HepG2 (cell line): ENCODE measurements at regions not wholly inside any gene's neighbourhood (a gene's known extent, or its start where the extent isn't known, plus 50 kb on each side); places are given as distances from the start of the nearest gene placed in this dataset.

Experiments
- ATAC-seq: fragments of 200-7000 bp; cut with Tn5 transposase; 3 replicates; pipeline ENCODE4 v1.9.1; 2020; ENCODE audit warnings: mild to moderate bottlenecking, moderate library complexity
- BruUV-seq: library from RNA; stranded (reverse); fragments of 400-500 nt; replicated peaks from 2 replicates; lab custom pipeline; 2021; lab: Mats Ljungman, UMichigan
- CTCF ChIA-PET: fragments of 300-600 bp; formaldehyde crosslinking; extraction: SDS; loops from one replicate; lab custom pipeline; 2021; ENCODE audit warnings: low total read pairs, inconsistent platforms, low intra/inter-chr PET ratio; lab: Yijun Ruan, JAX
- POLR2A ChIA-PET: fragments of 350-600 bp; sonication (Branson Sonifier 250); formaldehyde crosslinking; loops from one replicate; lab custom pipeline; 2020; ENCODE audit warnings: antibody characterized with exemption, inconsistent platforms; lab: Yijun Ruan, JAX
- DNase-seq: peaks from one replicate; pipeline ENCODE4 v3.0.0-alpha.2; 2015; ENCODE audit warnings: low spot score
- FAIRE-seq: peaks from 3 replicates; lab custom pipeline; 2011; peaks lifted over from hg19 to GRCh38; lab: Jason Lieb, UNC
- H2AFZ ChIP-seq: one replicate; pipeline ENCODE4 v1.6.1; 2011; ENCODE audit warnings: low read length, inconsistent platforms
- H3K27ac ChIP-seq: fragments of 300-600 bp; 3 replicates; pipeline ENCODE4 v1.8.0; 2011; ENCODE audit warnings: mixed run types, mild to moderate bottlenecking, mixed read lengths, low read length, inconsistent platforms; ENCODE audit not compliant: insufficient read depth; ENCODE audit errors: extremely low read length
- H3K27me3 ChIP-seq, 2 experiments: fragments of 200-600 bp in 1 of 2; 2 replicates in 1 of 2; 3 replicates in 1 of 2; pipeline versions ENCODE4 v1.6.0 to v1.8.0; 2011; ENCODE audit warnings: low read length in 2 of 2, mild to moderate bottlenecking in 2 of 2, moderate library complexity in 2 of 2, inconsistent platforms in 1 of 2; ENCODE audit not compliant: insufficient read depth in 2 of 2, control insufficient read depth in 1 of 2
- H3K36me3 ChIP-seq, 2 experiments: fragments of 200-600 bp in 1 of 2; replicated peaks in 1 of 2; 2 replicates in 1 of 2; 3 replicates in 1 of 2; pipeline versions ENCODE4 v1.5.1 to v1.8.0; 2011; ENCODE audit warnings: low read length in 2 of 2, inconsistent platforms in 1 of 2; ENCODE audit not compliant: insufficient read depth in 2 of 2, control insufficient read depth in 1 of 2
- H3K4me1 ChIP-seq: 2 replicates; pipeline ENCODE4 v1.5.1; 2012; ENCODE audit warnings: low read length, inconsistent platforms; ENCODE audit not compliant: insufficient read depth
- H3K4me2 ChIP-seq: 2 replicates; pipeline ENCODE4 v1.6.0; 2011; ENCODE audit warnings: low read depth, low read length, inconsistent platforms
- H3K4me3 ChIP-seq, 3 experiments: fragments of 200-600 bp in 1 of 3; sonication (generic), shearing (Covaris generic) in 1 of 3; replicated peaks in 1 of 3; 2 replicates each; pipeline ENCODE4 v1.5.1; 2011 to 2016; ENCODE audit warnings: low read length in 3 of 3, inconsistent platforms in 2 of 3, low read depth in 2 of 3, mild to moderate bottlenecking in 2 of 3, control low read depth in 1 of 3, mixed read lengths in 1 of 3; ENCODE audit not compliant: insufficient read depth in 1 of 3
- H3K79me2 ChIP-seq: one replicate; pipeline ENCODE4 v1.6.1; 2011; ENCODE audit warnings: low read length, inconsistent platforms; ENCODE audit not compliant: insufficient read depth
- H3K9ac ChIP-seq: 2 replicates; pipeline ENCODE4 v1.6.0; 2011; ENCODE audit warnings: mild to moderate bottlenecking, low read depth, low read length, inconsistent platforms; ENCODE audit not compliant: insufficient read depth
- H3K9me3 ChIP-seq: 2 replicates; pipeline ENCODE4 v1.5.1; 2012; ENCODE audit warnings: mild to moderate bottlenecking, low read length
- H4K20me1 ChIP-seq: 2 replicates; pipeline ENCODE4 v1.6.0; 2011; ENCODE audit warnings: inconsistent platforms, mild to moderate bottlenecking, low read length, moderate library complexity; ENCODE audit not compliant: insufficient read depth
- ATRX ChIP-seq: sonication (generic); formaldehyde crosslinking; IDR thresholded peaks from 2 replicates; pipeline ENCODE4 v1.4.0; 2020; ENCODE audit warnings: missing genetic modification reagents, borderline replicate concordance
- BHLHE40 ChIP-seq: IDR thresholded peaks from 2 replicates; pipeline ENCODE4 v1.6.1; 2011; ENCODE audit warnings: low read length, improper control_type of control experiment
- FOXO1 ChIP-seq: sonication (generic); formaldehyde crosslinking; IDR thresholded peaks from 2 replicates; pipeline ENCODE4 v1.4.0; 2020; ENCODE audit warnings: missing genetic modification reagents
- NCOA1 ChIP-seq: sonication (generic); formaldehyde crosslinking; IDR thresholded peaks from 2 replicates; pipeline ENCODE4 v1.9.0; 2021; ENCODE audit warnings: missing genetic modification reagents
- ZNF335 ChIP-seq: sonication (generic); formaldehyde crosslinking; IDR thresholded peaks from 2 replicates; pipeline ENCODE4 v1.4.0; 2020; ENCODE audit warnings: missing genetic modification reagents
- ZNF589 ChIP-seq: sonication (generic); formaldehyde crosslinking; conservative IDR thresholded peaks from 2 replicates; pipeline ENCODE4 v1.8.0; 2022; ENCODE audit warnings: mild to moderate bottlenecking, moderate library complexity, missing genetic modification reagents
- WGBS: methylation state at CpG from one replicate; pipeline ENCODE4 v1.1.6; 2017; ENCODE audit warnings: low lambda C conversion rate; 5-methylcytosine and 5-hydroxymethylcytosine counted together
- in situ Hi-C: cut with HindIII; loops from 2 replicates; pipeline ENCODE4 v1.10.0; 2017; ENCODE audit warnings: low pct_unique_long_range_greater_than_20kb; ENCODE audit not compliant: extremely low pct_ligation_motif_present
- intact Hi-C: fragments of 100-400 bp; cut with micrococcal nuclease; formaldehyde crosslinking; loops from one replicate; pipeline ENCODE4 v1.10.0; 2022; ENCODE audit not compliant: unreplicated experiment
- TF ChIP-seq, protein P1 (sequence below), 2 experiments: sonication (generic) in 1 of 2; formaldehyde crosslinking in 1 of 2; IDR thresholded peaks; 2 replicates each; pipeline versions ENCODE4 v1.6.1 to v1.9.0; 2014 to 2022; ENCODE audit warnings: antibody characterized with exemption in 1 of 2, borderline replicate concordance in 1 of 2, inconsistent platforms in 1 of 2, low read depth in 1 of 2, missing genetic modification reagents in 1 of 2
- TF ChIP-seq, protein P2 (sequence below): sonication (generic); formaldehyde crosslinking; IDR thresholded peaks from 2 replicates; pipeline ENCODE4 v1.8.1; 2023; ENCODE audit warnings: mild to moderate bottlenecking, missing genetic modification reagents, borderline replicate concordance
- TF ChIP-seq, protein P3 (sequence below): IDR thresholded peaks from 2 replicates; pipeline ENCODE4 v1.4.0; 2020; ENCODE audit warnings: mild to moderate bottlenecking, missing genetic modification reagents

DNA sequence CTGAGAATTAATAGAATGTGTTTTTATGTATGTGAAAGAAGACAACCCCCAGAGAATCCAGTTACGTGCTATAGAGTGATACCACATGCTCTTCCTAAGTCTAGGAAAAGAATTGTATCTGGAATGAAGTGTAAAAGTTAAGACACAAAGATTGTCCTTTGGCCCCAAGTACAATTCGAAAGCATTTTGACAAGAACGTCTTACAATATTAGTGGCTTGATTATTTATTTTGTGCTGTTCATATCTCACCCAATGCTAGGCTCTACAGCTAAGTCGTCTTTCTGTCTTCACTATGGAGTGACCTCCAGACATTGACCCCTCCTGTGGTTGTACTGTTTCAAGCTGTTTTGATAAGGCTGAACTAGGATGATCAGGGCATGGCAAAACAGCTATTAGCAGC is 345.7 kb upstream of the C2CD4B start (continued):
- TF ChIP-seq, protein P1, sequence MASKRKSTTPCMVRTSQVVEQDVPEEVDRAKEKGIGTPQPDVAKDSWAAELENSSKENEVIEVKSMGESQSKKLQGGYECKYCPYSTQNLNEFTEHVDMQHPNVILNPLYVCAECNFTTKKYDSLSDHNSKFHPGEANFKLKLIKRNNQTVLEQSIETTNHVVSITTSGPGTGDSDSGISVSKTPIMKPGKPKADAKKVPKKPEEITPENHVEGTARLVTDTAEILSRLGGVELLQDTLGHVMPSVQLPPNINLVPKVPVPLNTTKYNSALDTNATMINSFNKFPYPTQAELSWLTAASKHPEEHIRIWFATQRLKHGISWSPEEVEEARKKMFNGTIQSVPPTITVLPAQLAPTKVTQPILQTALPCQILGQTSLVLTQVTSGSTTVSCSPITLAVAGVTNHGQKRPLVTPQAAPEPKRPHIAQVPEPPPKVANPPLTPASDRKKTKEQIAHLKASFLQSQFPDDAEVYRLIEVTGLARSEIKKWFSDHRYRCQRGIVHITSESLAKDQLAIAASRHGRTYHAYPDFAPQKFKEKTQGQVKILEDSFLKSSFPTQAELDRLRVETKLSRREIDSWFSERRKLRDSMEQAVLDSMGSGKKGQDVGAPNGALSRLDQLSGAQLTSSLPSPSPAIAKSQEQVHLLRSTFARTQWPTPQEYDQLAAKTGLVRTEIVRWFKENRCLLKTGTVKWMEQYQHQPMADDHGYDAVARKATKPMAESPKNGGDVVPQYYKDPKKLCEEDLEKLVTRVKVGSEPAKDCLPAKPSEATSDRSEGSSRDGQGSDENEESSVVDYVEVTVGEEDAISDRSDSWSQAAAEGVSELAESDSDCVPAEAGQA (IDR thresholded peaks at IDR 0.05; ENCODE audit: low read depth): no peak
- TF ChIP-seq, protein P1 (CRISPR knock-in tag; IDR thresholded peaks at IDR 0.05; ENCODE audit: borderline replicate concordance): no peak
- TF ChIP-seq NCOA1 (CRISPR knock-in tag) (no peak), ZNF335 (no peak)

DNA sequence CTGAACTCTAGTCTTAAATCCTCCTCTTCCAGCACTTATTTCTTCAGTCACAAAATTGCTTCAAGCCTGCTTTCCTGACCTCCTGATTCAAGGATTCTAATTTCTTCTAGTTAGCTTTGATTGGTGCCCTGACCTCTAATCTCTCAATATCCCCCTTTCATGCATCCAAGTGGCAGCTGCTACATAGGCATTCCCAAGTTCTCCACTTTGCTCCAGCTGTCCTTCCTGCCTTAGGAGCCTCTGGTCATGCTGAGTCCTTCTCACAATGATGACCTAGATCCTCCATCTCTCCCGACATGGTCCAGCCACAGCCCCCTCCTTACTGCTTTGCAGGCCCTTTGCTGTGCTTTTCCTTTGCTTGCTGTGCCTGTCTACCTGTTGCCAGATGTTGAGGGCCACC is 347.8 kb upstream of the C2CD4B start:
- H3K27ac ChIP-seq: no peak overlapping the region
- TF ChIP-seq, protein P2, sequence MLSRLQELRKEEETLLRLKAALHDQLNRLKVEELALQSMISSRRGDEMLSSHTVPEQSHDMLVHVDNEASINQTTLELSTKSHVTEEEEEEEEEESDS (CRISPR knock-in tag): no peak
- no peak for TF ChIP-seq BHLHE40
- TF ChIP-seq ZNF589: no peak
- no peak for TF ChIP-seq ATRX (CRISPR knock-in tag)
- TF ChIP-seq, protein P3, sequence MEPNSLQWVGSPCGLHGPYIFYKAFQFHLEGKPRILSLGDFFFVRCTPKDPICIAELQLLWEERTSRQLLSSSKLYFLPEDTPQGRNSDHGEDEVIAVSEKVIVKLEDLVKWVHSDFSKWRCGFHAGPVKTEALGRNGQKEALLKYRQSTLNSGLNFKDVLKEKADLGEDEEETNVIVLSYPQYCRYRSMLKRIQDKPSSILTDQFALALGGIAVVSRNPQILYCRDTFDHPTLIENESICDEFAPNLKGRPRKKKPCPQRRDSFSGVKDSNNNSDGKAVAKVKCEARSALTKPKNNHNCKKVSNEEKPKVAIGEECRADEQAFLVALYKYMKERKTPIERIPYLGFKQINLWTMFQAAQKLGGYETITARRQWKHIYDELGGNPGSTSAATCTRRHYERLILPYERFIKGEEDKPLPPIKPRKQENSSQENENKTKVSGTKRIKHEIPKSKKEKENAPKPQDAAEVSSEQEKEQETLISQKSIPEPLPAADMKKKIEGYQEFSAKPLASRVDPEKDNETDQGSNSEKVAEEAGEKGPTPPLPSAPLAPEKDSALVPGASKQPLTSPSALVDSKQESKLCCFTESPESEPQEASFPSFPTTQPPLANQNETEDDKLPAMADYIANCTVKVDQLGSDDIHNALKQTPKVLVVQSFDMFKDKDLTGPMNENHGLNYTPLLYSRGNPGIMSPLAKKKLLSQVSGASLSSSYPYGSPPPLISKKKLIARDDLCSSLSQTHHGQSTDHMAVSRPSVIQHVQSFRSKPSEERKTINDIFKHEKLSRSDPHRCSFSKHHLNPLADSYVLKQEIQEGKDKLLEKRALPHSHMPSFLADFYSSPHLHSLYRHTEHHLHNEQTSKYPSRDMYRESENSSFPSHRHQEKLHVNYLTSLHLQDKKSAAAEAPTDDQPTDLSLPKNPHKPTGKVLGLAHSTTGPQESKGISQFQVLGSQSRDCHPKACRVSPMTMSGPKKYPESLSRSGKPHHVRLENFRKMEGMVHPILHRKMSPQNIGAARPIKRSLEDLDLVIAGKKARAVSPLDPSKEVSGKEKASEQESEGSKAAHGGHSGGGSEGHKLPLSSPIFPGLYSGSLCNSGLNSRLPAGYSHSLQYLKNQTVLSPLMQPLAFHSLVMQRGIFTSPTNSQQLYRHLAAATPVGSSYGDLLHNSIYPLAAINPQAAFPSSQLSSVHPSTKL (CRISPR knock-in tag): no peak
- no peak for TF ChIP-seq FOXO1 (CRISPR knock-in tag)
- no peak for DNase-seq
- no peak overlapping the region for H3K4me3 ChIP-seq
- 81% methylated on average over 1 of the region's 1 CpG for WGBS
- no peak for FAIRE-seq
- ChIA-PET POLR2A (no interaction called here), CTCF (no interaction called here)
- no TSS peak for BruUV-seq
- H3K9ac ChIP-seq: no peak overlapping the region
- no peaks in the 10 kb centered on the region for H3K27me3 ChIP-seq
- intact Hi-C loops: no loop called here
- H3K9me3 ChIP-seq: no peaks in the 10 kb centered on the region
- no peaks in the 10 kb centered on the region for H4K20me1 ChIP-seq
- in situ Hi-C loops: no loop called here
- H3K4me1 ChIP-seq: peaks cover 30% of the 10 kb centered on the region
- no peak overlapping the region for H3K4me2 ChIP-seq
- no peaks in the 10 kb centered on the region for H3K79me2 ChIP-seq
- ATAC-seq: no peak
- H3K36me3 ChIP-seq: no peaks in the 10 kb centered on the region
- H2AFZ ChIP-seq: no peak overlapping the region
